ENCODE measurements at regions not wholly inside any gene's neighbourhood (a gene's known extent, or its start where the extent isn't known, plus 50 kb on each side); places are given as distances from the start of the nearest gene placed in this dataset.

GRCh38 chr3:24591661-24592555, 97.3 kb upstream of the THRB start:
- Histone ChIP-seq H3K27me3 (ENCODE audit: insufficient read depth, low read depth) (no peaks in the 10 kb centered on the region), H3K36me3 (ENCODE audit: insufficient read depth) (no peaks in the 10 kb centered on the region), H3K4me3 (IDR thresholded peaks at IDR 0.05; ENCODE audit: insufficient read depth, low read depth, low read length) (no peak overlapping the region), H3K27ac (no peak overlapping the region), H3K4me2 (no peak overlapping the region), H3K4me1 (ENCODE audit: low read depth, poor library complexity, severe bottlenecking) (no peaks in the 10 kb centered on the region), H3K9ac (no peak overlapping the region), H3K79me2 (ENCODE audit: insufficient read depth, low read depth) (no peaks in the 10 kb centered on the region), H4K20me1 (ENCODE audit: insufficient read depth) (no peaks in the 10 kb centered on the region), H2AFZ (ENCODE audit: low read depth) (no peak overlapping the region)
- TF ChIP-seq, protein P1, sequence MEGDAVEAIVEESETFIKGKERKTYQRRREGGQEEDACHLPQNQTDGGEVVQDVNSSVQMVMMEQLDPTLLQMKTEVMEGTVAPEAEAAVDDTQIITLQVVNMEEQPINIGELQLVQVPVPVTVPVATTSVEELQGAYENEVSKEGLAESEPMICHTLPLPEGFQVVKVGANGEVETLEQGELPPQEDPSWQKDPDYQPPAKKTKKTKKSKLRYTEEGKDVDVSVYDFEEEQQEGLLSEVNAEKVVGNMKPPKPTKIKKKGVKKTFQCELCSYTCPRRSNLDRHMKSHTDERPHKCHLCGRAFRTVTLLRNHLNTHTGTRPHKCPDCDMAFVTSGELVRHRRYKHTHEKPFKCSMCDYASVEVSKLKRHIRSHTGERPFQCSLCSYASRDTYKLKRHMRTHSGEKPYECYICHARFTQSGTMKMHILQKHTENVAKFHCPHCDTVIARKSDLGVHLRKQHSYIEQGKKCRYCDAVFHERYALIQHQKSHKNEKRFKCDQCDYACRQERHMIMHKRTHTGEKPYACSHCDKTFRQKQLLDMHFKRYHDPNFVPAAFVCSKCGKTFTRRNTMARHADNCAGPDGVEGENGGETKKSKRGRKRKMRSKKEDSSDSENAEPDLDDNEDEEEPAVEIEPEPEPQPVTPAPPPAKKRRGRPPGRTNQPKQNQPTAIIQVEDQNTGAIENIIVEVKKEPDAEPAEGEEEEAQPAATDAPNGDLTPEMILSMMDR (conservative IDR thresholded peaks at IDR 0.05; ENCODE audit: low read depth, low read length) = no peak

- Histone ChIP-seq H2AFZ (ENCODE audit: low read depth) (no peak overlapping the region), H3K27me3 (ENCODE audit: insufficient read depth, low read depth) (no peaks in the 10 kb centered on the region), H3K9ac (no peak overlapping the region), H3K4me3 (IDR thresholded peaks at IDR 0.05; ENCODE audit: insufficient read depth, low read depth, low read length) (no peak overlapping the region), H3K79me2 (ENCODE audit: insufficient read depth, low read depth) (no peaks in the 10 kb centered on the region), H3K4me2 (no peak overlapping the region), H3K27ac (no peak overlapping the region), H3K36me3 (ENCODE audit: insufficient read depth) (no peaks in the 10 kb centered on the region), H4K20me1 (ENCODE audit: insufficient read depth) (no peaks in the 10 kb centered on the region), H3K4me1 (ENCODE audit: low read depth, poor library complexity, severe bottlenecking) (no peaks in the 10 kb centered on the region)
- TF ChIP-seq, protein P1 (conservative IDR thresholded peaks at IDR 0.05; ENCODE audit: low read depth, low read length) = no peak
Measured at GRCh38 chr3:24594161-24594560, 99.5 kb upstream of the THRB start.

DNA sequence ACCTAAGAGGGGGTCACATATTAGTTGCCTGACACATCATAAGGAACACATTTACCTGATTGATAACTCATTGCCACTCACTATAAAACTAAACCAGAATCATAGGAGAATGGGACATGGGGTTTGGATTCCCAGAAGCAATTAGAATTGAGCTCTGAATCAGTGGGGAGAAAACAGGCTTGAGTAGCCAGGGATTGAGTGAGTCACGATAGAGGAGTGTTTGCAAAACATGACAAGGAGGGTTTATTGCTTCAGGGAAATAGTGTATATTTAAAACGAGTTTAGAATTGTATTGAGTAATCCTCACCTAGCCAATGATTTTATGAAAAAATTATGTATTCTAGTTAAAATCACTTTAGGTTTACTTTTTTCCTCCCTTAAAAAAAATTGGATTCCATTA, 101.1 kb upstream of the THRB start:
- Histone ChIP-seq H3K27ac (no peak overlapping the region), H2AFZ (ENCODE audit: low read depth) (no peak overlapping the region), H4K20me1 (ENCODE audit: insufficient read depth) (no peaks in the 10 kb centered on the region), H3K79me2 (ENCODE audit: insufficient read depth, low read depth) (no peaks in the 10 kb centered on the region), H3K4me3 (IDR thresholded peaks at IDR 0.05; ENCODE audit: insufficient read depth, low read depth, low read length) (no peak overlapping the region), H3K9ac (no peak overlapping the region), H3K4me1 (ENCODE audit: low read depth, poor library complexity, severe bottlenecking) (no peaks in the 10 kb centered on the region), H3K27me3 (ENCODE audit: insufficient read depth, low read depth) (no peaks in the 10 kb centered on the region), H3K36me3 (ENCODE audit: insufficient read depth) (no peaks in the 10 kb centered on the region), H3K4me2 (no peak overlapping the region)
- TF ChIP-seq, protein P1 (conservative IDR thresholded peaks at IDR 0.05; ENCODE audit: low read depth, low read length) = no peak

GRCh38 chr3:24596626-24597025, 102.0 kb upstream of the THRB start:
- no peaks in the 10 kb centered on the region for H3K36me3 ChIP-seq (ENCODE audit: insufficient read depth)
- no peak overlapping the region for H3K27ac ChIP-seq
- TF ChIP-seq, protein P1 (conservative IDR thresholded peaks at IDR 0.05; ENCODE audit: low read depth, low read length) = no peak
- H3K4me3 ChIP-seq (IDR thresholded peaks at IDR 0.05; ENCODE audit: insufficient read depth, low read depth, low read length) = no peak overlapping the region
- H3K79me2 ChIP-seq (ENCODE audit: insufficient read depth, low read depth) = no peaks in the 10 kb centered on the region
- H4K20me1 ChIP-seq (ENCODE audit: insufficient read depth) = no peaks in the 10 kb centered on the region
- H3K9ac ChIP-seq = no peak overlapping the region
- no peaks in the 10 kb centered on the region for H3K27me3 ChIP-seq (ENCODE audit: insufficient read depth, low read depth)
- no peaks in the 10 kb centered on the region for H3K4me1 ChIP-seq (ENCODE audit: low read depth, poor library complexity, severe bottlenecking)
- H3K4me2 ChIP-seq = no peak overlapping the region
- no peak overlapping the region for H2AFZ ChIP-seq (ENCODE audit: low read depth)

Measured in KMS-11 (cell line).